ENCODE measurements at regions not wholly inside any gene's neighbourhood (a gene's known extent, or its start where the extent isn't known, plus 50 kb on each side); places are given as distances from the start of the nearest gene placed in this dataset.

GRCh38 chr16:79784007-79784406 lies 183.5 kb upstream of the MAF start:
- dilution Hi-C loops (cut with MboI; ENCODE audit: extremely low pct_ligation_motif_present, low sequenced_read_pairs) = no loop called here
- H2AFZ ChIP-seq (ENCODE audit: low read depth, low read length) = no peak overlapping the region
- ChIA-PET CTCF (no interaction called here), POLR2A (no interaction called here)
- H3K4me2 ChIP-seq (ENCODE audit: insufficient read depth, low read length) = no peak overlapping the region
- H3K27ac ChIP-seq (ENCODE audit: insufficient read depth, low read depth, low read length) = no peak overlapping the region
- H3K9ac ChIP-seq (replicated peaks; ENCODE audit: extremely low read depth, insufficient read depth, low read length) = no peak overlapping the region
- H3K9me1 ChIP-seq (replicated peaks; ENCODE audit: control insufficient read depth, extremely low read depth, insufficient read depth, low read length) = no peaks in the 10 kb centered on the region
- FAIRE-seq (no peak), DNase-seq (ENCODE audit: low read depth, low spot score) (no peak)
- no peaks in the 10 kb centered on the region for H3K9me3 ChIP-seq (replicated peaks; ENCODE audit: control insufficient read depth, insufficient read depth, low read length)
- TF ChIP-seq JUN (IDR thresholded peaks at IDR 0.05; ENCODE audit: borderline replicate concordance, insufficient read depth, insufficient read length, low read depth) (no peak), MAX (IDR thresholded peaks at IDR 0.05; ENCODE audit: insufficient read depth, insufficient read length) (no peak), POLR2AphosphoS5 (IDR thresholded peaks at IDR 0.05; ENCODE audit: insufficient read depth, low read depth, low read length) (no peak), EZH2 (IDR thresholded peaks at IDR 0.05; ENCODE audit: borderline replicate concordance, low read depth, low read length, severe bottlenecking) (no peak), POLR2A (IDR thresholded peaks at IDR 0.05; ENCODE audit: low read depth, low read length) (no peak), FOS (IDR thresholded peaks at IDR 0.05; ENCODE audit: borderline replicate concordance, insufficient read depth, low read length) (no peak), CTCF (IDR thresholded peaks at IDR 0.05; ENCODE audit: extremely low read depth in 1 of 2, insufficient read depth in 1 of 2, low read depth in 1 of 2, low read length in 2 of 2) (no peak), MYC (IDR thresholded peaks at IDR 0.05; ENCODE audit: low read depth, low read length) (no peak), GATA2 (IDR thresholded peaks at IDR 0.05; ENCODE audit: insufficient read depth, insufficient read length, low read depth, low read length) (no peak)
- intact Hi-C loops (cut with micrococcal nuclease) = no loop called here
- no peaks in the 10 kb centered on the region for H3K27me3 ChIP-seq (ENCODE audit: control insufficient read depth in 2 of 2, insufficient read depth in 2 of 2, low read length in 2 of 2)
- no TSS peak for BruUV-seq (replicated peaks)
- H3K4me1 ChIP-seq (ENCODE audit: control insufficient read depth, extremely low read depth, insufficient read depth, low read length) = no peaks in the 10 kb centered on the region
- no peak overlapping the region for H3K4me3 ChIP-seq (replicated peaks in 1 of 3; ENCODE audit: insufficient read depth in 1 of 3, low read depth in 1 of 3, low read length in 3 of 3)
- no peaks in the 10 kb centered on the region for H4K20me1 ChIP-seq (replicated peaks; ENCODE audit: control insufficient read depth, extremely low read depth, insufficient read depth, low read length)
- H3K79me2 ChIP-seq (ENCODE audit: control insufficient read depth, insufficient read depth, low read length) = no peaks in the 10 kb centered on the region
- H3K36me3 ChIP-seq (ENCODE audit: control insufficient read depth in 2 of 2, extremely low read depth in 1 of 2, insufficient read depth in 2 of 2, low read length in 2 of 2) = no peaks in the 10 kb centered on the region

All from endothelial cell of umbilical vein (primary cell).